ENCODE measurements at regions not wholly inside any gene's neighbourhood (a gene's known extent, or its start where the extent isn't known, plus 50 kb on each side); places are given as distances from the start of the nearest gene placed in this dataset.

GRCh38 chr6:97427648-97428047 lies 144.6 kb upstream of the MMS22L start:
- no peak for TF ChIP-seq GATA1 (IDR thresholded peaks at IDR 0.05; ENCODE audit: low read depth, low read length)
- TF ChIP-seq POLR2A (IDR thresholded peaks at IDR 0.05; ENCODE audit: low read length) = no peak

GRCh38 chr6:97437087-97437486 lies 154.1 kb upstream of the MMS22L start:
- TF ChIP-seq POLR2A (IDR thresholded peaks at IDR 0.05; ENCODE audit: low read length) = no peak
- no peak for TF ChIP-seq GATA1 (IDR thresholded peaks at IDR 0.05; ENCODE audit: low read depth, low read length)
- peak in 1 of 2 experiments; percentile 23 for DNase-seq

More at GRCh38 chr6:97427648-97428047, 144.6 kb upstream of the MMS22L start:
- DNase-seq = no peak

- DNase-seq = no peak
- TF ChIP-seq GATA1 (IDR thresholded peaks at IDR 0.05; ENCODE audit: low read depth, low read length) = no peak
- TF ChIP-seq POLR2A (IDR thresholded peaks at IDR 0.05; ENCODE audit: low read length) = no peak
Measured at GRCh38 chr6:97438011-97438671, 155.1 kb upstream of the MMS22L start.

- DNase-seq = peak in 1 of 2 experiments; percentile 2
- TF ChIP-seq GATA1 (IDR thresholded peaks at IDR 0.05; ENCODE audit: low read depth, low read length) = no peak
- TF ChIP-seq POLR2A (IDR thresholded peaks at IDR 0.05; ENCODE audit: low read length) = no peak
Measured at GRCh38 chr6:97440590-97441176, 157.7 kb upstream of the MMS22L start.

GRCh38 chr6:97443408-97444080 lies 160.5 kb upstream of the MMS22L start:
- DNase-seq = no peak

GRCh38 chr6:97445407-97445806 lies 162.4 kb upstream of the MMS22L start:
- TF ChIP-seq GATA1 (IDR thresholded peaks at IDR 0.05; ENCODE audit: low read depth, low read length) = no peak
- no peak for DNase-seq

More at GRCh38 chr6:97443408-97444080, 160.5 kb upstream of the MMS22L start:
- TF ChIP-seq GATA1 (IDR thresholded peaks at IDR 0.05; ENCODE audit: low read depth, low read length) (no peak), POLR2A (IDR thresholded peaks at IDR 0.05; ENCODE audit: low read length) (no peak)

- no peak for TF ChIP-seq GATA1 (IDR thresholded peaks at IDR 0.05; ENCODE audit: low read depth, low read length)
- TF ChIP-seq POLR2A (IDR thresholded peaks at IDR 0.05; ENCODE audit: low read length) = no peak
- DNase-seq = no peak
Measured at GRCh38 chr6:97449444-97449966, 166.5 kb upstream of the MMS22L start.

- DNase-seq = no peak
- TF ChIP-seq POLR2A (IDR thresholded peaks at IDR 0.05; ENCODE audit: low read length) = no peak
- no peak for TF ChIP-seq GATA1 (IDR thresholded peaks at IDR 0.05; ENCODE audit: low read depth, low read length)
Measured at GRCh38 chr6:97450087-97450486, 167.1 kb upstream of the MMS22L start.

- no peak for DNase-seq
- TF ChIP-seq GATA1 (IDR thresholded peaks at IDR 0.05; ENCODE audit: low read depth, low read length) (no peak), POLR2A (IDR thresholded peaks at IDR 0.05; ENCODE audit: low read length) (no peak)
Measured at GRCh38 chr6:97456070-97456469, 173.1 kb upstream of the MMS22L start.

GRCh38 chr6:97459535-97459934 lies 176.5 kb upstream of the MMS22L start:
- DNase-seq = no peak
- TF ChIP-seq GATA1 (IDR thresholded peaks at IDR 0.05; ENCODE audit: low read depth, low read length) = no peak
- no peak for TF ChIP-seq POLR2A (IDR thresholded peaks at IDR 0.05; ENCODE audit: low read length)

- DNase-seq = no peak
- TF ChIP-seq POLR2A (IDR thresholded peaks at IDR 0.05; ENCODE audit: low read length) = no peak
- TF ChIP-seq GATA1 (IDR thresholded peaks at IDR 0.05; ENCODE audit: low read depth, low read length) = no peak
Measured at GRCh38 chr6:97459986-97460385, 177.0 kb upstream of the MMS22L start.

GRCh38 chr6:97460394-97461080 lies 177.5 kb upstream of the MMS22L start:
- TF ChIP-seq GATA1 (IDR thresholded peaks at IDR 0.05; ENCODE audit: low read depth, low read length) (no peak), POLR2A (IDR thresholded peaks at IDR 0.05; ENCODE audit: low read length) (no peak)

GRCh38 chr6:97461218-97461617 lies 178.2 kb upstream of the MMS22L start:
- TF ChIP-seq GATA1 (IDR thresholded peaks at IDR 0.05; ENCODE audit: low read depth, low read length) = no peak
- TF ChIP-seq POLR2A (IDR thresholded peaks at IDR 0.05; ENCODE audit: low read length) = no peak
- no peak for DNase-seq

More at GRCh38 chr6:97460394-97461080, 177.5 kb upstream of the MMS22L start:
- no peak for DNase-seq

GRCh38 chr6:97462031-97462430 lies 179.0 kb upstream of the MMS22L start:
- TF ChIP-seq GATA1 (IDR thresholded peaks at IDR 0.05; ENCODE audit: low read depth, low read length) (no peak), POLR2A (IDR thresholded peaks at IDR 0.05; ENCODE audit: low read length) (no peak)
- DNase-seq = no peak
